ENCODE measurements at regions not wholly inside any gene's neighbourhood (a gene's known extent, or its start where the extent isn't known, plus 50 kb on each side); places are given as distances from the start of the nearest gene placed in this dataset.

GRCh38 chr14:101056446-101056845 is 152.9 kb upstream of the RTL1 start:
- no peak for TF ChIP-seq CTCF (IDR thresholded peaks at IDR 0.05)
- TF ChIP-seq POLR2A (IDR thresholded peaks at IDR 0.05) = no peak
